HL-60 (cell line): ENCODE measurements at regions not wholly inside any gene's neighbourhood (a gene's known extent, or its start where the extent isn't known, plus 50 kb on each side); places are given as distances from the start of the nearest gene placed in this dataset.

Source experiments
- DNase-seq, 2 experiments: peaks; one replicate each; pipeline ENCODE4 v3.0.0-alpha.2; 2010 to 2020; ENCODE audit warnings: low read depth in 1 of 2, low spot score in 1 of 2
- H3K27ac ChIP-seq: fragments of 250-450 bp; sonication (Bioruptor Pico); replicated peaks from 2 replicates; pipeline ENCODE4 v1.5.1; 2020; ENCODE audit warnings: mild to moderate bottlenecking, moderate library complexity
- H3K27me3 ChIP-seq: fragments of 250-450 bp; sonication (Bioruptor Pico); 2 replicates; pipeline ENCODE4 v1.5.1; 2021; ENCODE audit warnings: mild to moderate bottlenecking, moderate library complexity; ENCODE audit not compliant: insufficient read depth, poor library complexity, severe bottlenecking
- H3K4me3 ChIP-seq: replicated peaks from 2 replicates; pipeline ENCODE4 v1.5.1; 2011; ENCODE audit warnings: mild to moderate bottlenecking, control low read depth, low read length; ENCODE audit not compliant: insufficient read depth
- GABPA ChIP-seq: IDR thresholded peaks from 2 replicates; pipeline ENCODE4 v1.6.1; 2012; ENCODE audit warnings: low read depth
- POLR2AphosphoS5 ChIP-seq: IDR thresholded peaks from 2 replicates; pipeline ENCODE4 v1.6.1; 2012; ENCODE audit warnings: low read depth
- SPI1 ChIP-seq: IDR thresholded peaks from 2 replicates; pipeline ENCODE4 v1.6.1; 2012; ENCODE audit warnings: low read depth, mild to moderate bottlenecking, borderline replicate concordance
- TF ChIP-seq, protein P1 (sequence below): IDR thresholded peaks from one replicate; pipeline ENCODE4 v1.5.1; 2011; ENCODE audit warnings: low read length, control low read depth, inconsistent platforms; ENCODE audit not compliant: insufficient read depth
- TF ChIP-seq, protein P2 (sequence below): IDR thresholded peaks from 2 replicates; pipeline ENCODE4 v1.6.1; 2012; ENCODE audit warnings: low read depth; ENCODE audit not compliant: insufficient replicate concordance

DNA sequence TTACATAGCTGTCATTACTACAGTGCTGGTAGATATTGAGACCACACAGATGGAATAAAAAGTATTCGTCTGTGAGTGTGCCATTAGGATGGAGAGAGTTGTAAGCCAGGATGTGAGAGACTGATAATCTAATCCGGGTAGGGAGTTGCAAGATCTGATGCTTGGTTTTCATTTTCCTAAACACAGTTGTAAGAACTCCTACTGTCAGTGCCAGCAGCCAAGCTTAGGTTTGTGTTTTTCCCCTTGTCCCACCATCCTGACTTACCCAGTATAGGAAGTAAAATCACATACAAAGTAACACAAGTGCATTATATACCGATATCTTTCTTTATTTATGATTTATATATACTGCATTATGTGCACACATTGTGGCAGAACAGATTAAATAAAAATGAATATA lies 726.4 kb upstream of the PCDH20 start:
- Histone ChIP-seq H3K27me3 (no peaks in the 10 kb centered on the region), H3K4me3 (no peak overlapping the region), H3K27ac (no peak overlapping the region)
- no peak for DNase-seq
- TF ChIP-seq, protein P1, sequence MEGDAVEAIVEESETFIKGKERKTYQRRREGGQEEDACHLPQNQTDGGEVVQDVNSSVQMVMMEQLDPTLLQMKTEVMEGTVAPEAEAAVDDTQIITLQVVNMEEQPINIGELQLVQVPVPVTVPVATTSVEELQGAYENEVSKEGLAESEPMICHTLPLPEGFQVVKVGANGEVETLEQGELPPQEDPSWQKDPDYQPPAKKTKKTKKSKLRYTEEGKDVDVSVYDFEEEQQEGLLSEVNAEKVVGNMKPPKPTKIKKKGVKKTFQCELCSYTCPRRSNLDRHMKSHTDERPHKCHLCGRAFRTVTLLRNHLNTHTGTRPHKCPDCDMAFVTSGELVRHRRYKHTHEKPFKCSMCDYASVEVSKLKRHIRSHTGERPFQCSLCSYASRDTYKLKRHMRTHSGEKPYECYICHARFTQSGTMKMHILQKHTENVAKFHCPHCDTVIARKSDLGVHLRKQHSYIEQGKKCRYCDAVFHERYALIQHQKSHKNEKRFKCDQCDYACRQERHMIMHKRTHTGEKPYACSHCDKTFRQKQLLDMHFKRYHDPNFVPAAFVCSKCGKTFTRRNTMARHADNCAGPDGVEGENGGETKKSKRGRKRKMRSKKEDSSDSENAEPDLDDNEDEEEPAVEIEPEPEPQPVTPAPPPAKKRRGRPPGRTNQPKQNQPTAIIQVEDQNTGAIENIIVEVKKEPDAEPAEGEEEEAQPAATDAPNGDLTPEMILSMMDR: no peak
- TF ChIP-seq, protein P2, sequence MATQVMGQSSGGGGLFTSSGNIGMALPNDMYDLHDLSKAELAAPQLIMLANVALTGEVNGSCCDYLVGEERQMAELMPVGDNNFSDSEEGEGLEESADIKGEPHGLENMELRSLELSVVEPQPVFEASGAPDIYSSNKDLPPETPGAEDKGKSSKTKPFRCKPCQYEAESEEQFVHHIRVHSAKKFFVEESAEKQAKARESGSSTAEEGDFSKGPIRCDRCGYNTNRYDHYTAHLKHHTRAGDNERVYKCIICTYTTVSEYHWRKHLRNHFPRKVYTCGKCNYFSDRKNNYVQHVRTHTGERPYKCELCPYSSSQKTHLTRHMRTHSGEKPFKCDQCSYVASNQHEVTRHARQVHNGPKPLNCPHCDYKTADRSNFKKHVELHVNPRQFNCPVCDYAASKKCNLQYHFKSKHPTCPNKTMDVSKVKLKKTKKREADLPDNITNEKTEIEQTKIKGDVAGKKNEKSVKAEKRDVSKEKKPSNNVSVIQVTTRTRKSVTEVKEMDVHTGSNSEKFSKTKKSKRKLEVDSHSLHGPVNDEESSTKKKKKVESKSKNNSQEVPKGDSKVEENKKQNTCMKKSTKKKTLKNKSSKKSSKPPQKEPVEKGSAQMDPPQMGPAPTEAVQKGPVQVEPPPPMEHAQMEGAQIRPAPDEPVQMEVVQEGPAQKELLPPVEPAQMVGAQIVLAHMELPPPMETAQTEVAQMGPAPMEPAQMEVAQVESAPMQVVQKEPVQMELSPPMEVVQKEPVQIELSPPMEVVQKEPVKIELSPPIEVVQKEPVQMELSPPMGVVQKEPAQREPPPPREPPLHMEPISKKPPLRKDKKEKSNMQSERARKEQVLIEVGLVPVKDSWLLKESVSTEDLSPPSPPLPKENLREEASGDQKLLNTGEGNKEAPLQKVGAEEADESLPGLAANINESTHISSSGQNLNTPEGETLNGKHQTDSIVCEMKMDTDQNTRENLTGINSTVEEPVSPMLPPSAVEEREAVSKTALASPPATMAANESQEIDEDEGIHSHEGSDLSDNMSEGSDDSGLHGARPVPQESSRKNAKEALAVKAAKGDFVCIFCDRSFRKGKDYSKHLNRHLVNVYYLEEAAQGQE: no peak
- TF ChIP-seq GABPA: no peak
- no peak for TF ChIP-seq SPI1
- TF ChIP-seq POLR2AphosphoS5: no peak

DNA sequence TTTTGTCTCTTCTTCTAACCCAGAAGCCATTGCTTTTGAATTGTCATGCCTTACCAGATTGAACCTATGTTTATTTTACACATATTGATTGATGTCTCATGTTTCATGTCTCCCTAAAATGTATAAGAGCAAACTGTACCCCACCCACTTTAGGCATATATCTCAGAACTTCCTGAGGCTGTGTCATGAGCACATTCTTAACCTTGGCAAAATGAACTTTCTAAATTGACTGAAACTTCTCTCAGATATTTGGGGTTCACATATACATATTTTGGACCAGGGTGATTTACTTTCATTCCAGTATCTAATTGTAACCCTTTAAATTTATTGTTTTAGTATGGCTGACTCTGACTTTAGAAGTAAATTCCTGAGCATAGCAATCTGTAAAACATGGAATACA lies 723.9 kb upstream of the PCDH20 start:
- no peak for TF ChIP-seq POLR2AphosphoS5
- TF ChIP-seq, protein P1: no peak
- TF ChIP-seq SPI1: no peak
- no peak for TF ChIP-seq GABPA
- TF ChIP-seq, protein P2: no peak
- Histone ChIP-seq H3K27me3 (no peaks in the 10 kb centered on the region), H3K27ac (no peak overlapping the region), H3K4me3 (no peak overlapping the region)
- DNase-seq: no peak

DNA sequence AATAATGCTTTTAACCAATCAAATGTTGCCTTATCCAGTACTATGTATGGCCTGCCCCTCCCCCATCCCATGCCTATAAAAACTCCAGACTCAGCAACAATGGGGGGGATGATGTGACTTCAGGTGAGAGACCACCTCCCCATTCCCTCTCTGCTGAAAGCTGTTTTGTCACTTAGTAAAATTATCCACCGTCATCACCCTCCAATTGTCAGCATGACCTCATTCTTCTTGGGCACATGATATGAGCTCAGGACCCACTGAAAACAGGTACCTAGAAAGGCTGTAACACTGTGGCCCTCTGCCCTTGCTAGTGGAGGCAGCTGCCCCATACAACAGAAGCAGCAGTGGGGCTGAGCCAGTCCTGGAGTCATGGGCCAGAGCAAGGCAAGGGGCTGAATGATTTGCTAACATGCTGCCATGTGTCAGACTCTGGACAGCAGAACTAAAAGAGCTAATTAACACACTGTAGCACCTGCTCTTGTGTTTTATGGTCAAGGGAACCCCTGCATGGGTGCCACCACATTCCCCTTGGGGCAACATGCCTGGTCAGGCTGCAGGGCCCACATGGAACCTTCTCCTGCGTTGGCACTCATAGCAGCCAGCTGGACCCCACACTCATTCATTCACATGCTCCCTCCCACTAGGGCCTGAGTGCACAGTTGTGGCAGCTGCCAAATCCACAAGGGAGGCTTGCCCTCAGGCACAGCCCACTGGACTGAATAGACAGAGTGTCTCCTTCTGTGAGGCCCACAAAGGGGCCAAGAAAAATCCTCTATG lies 722.2 kb upstream of the PCDH20 start:
- DNase-seq: no peak
- TF ChIP-seq SPI1 (no peak), POLR2AphosphoS5 (no peak), GABPA (no peak)
- TF ChIP-seq, protein P1: no peak
- no peak overlapping the region for H3K4me3 ChIP-seq
- no peak overlapping the region for H3K27ac ChIP-seq
- no peaks in the 10 kb centered on the region for H3K27me3 ChIP-seq

DNA sequence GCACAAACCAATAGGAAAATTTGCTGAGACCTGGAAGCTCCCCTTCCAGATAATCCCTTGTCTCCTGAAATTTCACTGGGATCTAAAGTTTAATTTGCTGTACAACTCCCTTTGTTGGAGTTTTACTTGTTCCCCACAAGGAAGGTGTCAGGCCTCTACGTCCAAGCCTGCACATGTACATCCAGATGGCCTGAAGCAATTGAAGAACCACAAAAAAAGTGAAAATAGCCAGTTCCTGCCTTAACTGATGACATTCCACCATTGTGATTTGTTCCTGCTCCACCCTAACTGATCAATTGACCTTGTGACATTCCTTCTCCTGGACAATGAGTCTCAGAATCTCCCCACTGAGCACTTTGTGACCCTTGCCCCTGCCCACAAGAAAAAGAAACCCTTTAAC lies 716.0 kb upstream of the PCDH20 start:
- DNase-seq: no peak
- no peak overlapping the region for H3K4me3 ChIP-seq
- no peak overlapping the region for H3K27ac ChIP-seq
- H3K27me3 ChIP-seq: no peaks in the 10 kb centered on the region
- no peak for TF ChIP-seq POLR2AphosphoS5
- no peak for TF ChIP-seq GABPA
- TF ChIP-seq, protein P1: no peak
- no peak for TF ChIP-seq SPI1
- TF ChIP-seq, protein P2: no peak
